Effector memory CD4-positive, alpha-beta T cell (primary cell): ENCODE measurements at regions not wholly inside any gene's neighbourhood (a gene's known extent, or its start where the extent isn't known, plus 50 kb on each side); places are given as distances from the start of the nearest gene placed in this dataset.
A peak's percentile ranks its signal among the peaks of the same experiment; 100 is the strongest.
"Not testable (repeated sequence)": the region's sequence is repeated elsewhere in the genome, so short reads cannot be mapped to it uniquely, and the experiment has no call there.

Experiments used
- DNase-seq, 3 donors: peaks; one replicate each; pipeline ENCODE4 v3.0.0-alpha.2; 2020
- H3K27ac ChIP-seq: 2 replicates; pipeline ENCODE4 v1.7.0; 2013; ENCODE audit warnings: mild to moderate bottlenecking, low read length, moderate library complexity; ENCODE audit not compliant: insufficient read depth, poor library complexity, severe bottlenecking
- H3K27me3 ChIP-seq: replicated peaks from 2 replicates; pipeline ENCODE4 v1.7.0; 2013; ENCODE audit warnings: mild to moderate bottlenecking, low read length; ENCODE audit not compliant: insufficient read depth, control insufficient read depth, poor library complexity, severe bottlenecking
- H3K36me3 ChIP-seq: 2 replicates; pipeline ENCODE4 v1.7.0; 2013; ENCODE audit warnings: mild to moderate bottlenecking, low read length, moderate library complexity; ENCODE audit not compliant: control insufficient read depth, insufficient read depth
- H3K4me1 ChIP-seq: 2 replicates; pipeline ENCODE4 v1.7.0; 2013; ENCODE audit warnings: low read length, mild to moderate bottlenecking; ENCODE audit not compliant: control insufficient read depth, insufficient read depth, poor library complexity, severe bottlenecking
- H3K4me3 ChIP-seq: 2 replicates; pipeline ENCODE4 v1.7.0; 2013; ENCODE audit warnings: low read length, low read depth, mild to moderate bottlenecking; ENCODE audit not compliant: insufficient read depth, poor library complexity, severe bottlenecking
- H3K9me3 ChIP-seq: 2 replicates; pipeline ENCODE4 v1.7.0; 2013; ENCODE audit warnings: mild to moderate bottlenecking, low read length, moderate library complexity; ENCODE audit not compliant: control insufficient read depth

- H3K4me1 ChIP-seq, H3K27me3 ChIP-seq, H3K36me3 ChIP-seq, H3K9me3 ChIP-seq: not testable (repeated sequence)
- DNase-seq = peak; percentile 56 to 71 (median 69)
- peak overlapping the region; percentile 49 for H3K4me3 ChIP-seq
- H3K27ac ChIP-seq = peak overlapping the region; percentile 86
Measured at GRCh38 chr1:146376708-146377496, 148.1 kb upstream of the NOTCH2NLA start.

GRCh38 chr1:146376309-146376707, 147.5 kb upstream of the NOTCH2NLA start:
- H3K27me3 ChIP-seq, H3K36me3 ChIP-seq, H3K4me3 ChIP-seq, H3K9me3 ChIP-seq, H3K4me1 ChIP-seq: not testable (repeated sequence)
- peak; percentile 72 to 81 (median 80) for DNase-seq
- H3K27ac ChIP-seq = peak overlapping the region; percentile 86

- not testable (repeated sequence) for H3K36me3 ChIP-seq, DNase-seq, H3K27me3 ChIP-seq, H3K4me3 ChIP-seq, H3K27ac ChIP-seq, H3K9me3 ChIP-seq, H3K4me1 ChIP-seq
Measured at GRCh38 chr1:146375108-146375507, 146.3 kb upstream of the NOTCH2NLA start.

- peak; percentile 33 to 42 (median 42) for DNase-seq
- Histone ChIP-seq H3K27ac (peak overlapping the region; percentile 58), H3K4me3 (peak overlapping the region; percentile 40)
- not testable (repeated sequence) for H3K9me3 ChIP-seq, H3K4me1 ChIP-seq, H3K27me3 ChIP-seq, H3K36me3 ChIP-seq
Measured at GRCh38 chr1:146369940-146370339, 141.1 kb upstream of the NOTCH2NLA start.

DNA sequence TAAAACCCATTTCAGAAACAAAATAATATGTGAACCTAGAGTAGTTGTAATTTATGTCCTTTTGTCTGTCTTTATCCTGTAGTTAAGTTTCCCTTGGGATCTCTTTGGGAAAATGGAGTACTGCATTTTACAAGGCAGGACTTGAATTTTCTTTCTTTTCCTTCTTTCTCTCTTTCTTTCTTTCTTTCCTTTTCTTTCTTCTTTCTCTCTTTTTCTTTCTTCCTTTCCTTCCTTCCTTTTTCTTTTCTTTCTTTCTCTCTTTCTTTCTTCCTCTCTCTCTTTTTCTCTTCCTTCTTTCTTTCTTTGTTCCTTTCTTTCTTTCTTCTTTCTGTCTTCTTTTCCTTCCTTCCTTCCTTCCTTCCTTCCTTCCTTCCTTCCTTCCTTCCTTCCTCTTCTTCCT, 126.6 kb upstream of the NOTCH2NLA start:
- not testable (repeated sequence) for H3K9me3 ChIP-seq, DNase-seq, H3K27me3 ChIP-seq, H3K27ac ChIP-seq, H3K4me1 ChIP-seq, H3K4me3 ChIP-seq, H3K36me3 ChIP-seq

GRCh38 chr1:146326863-146327262, 98.0 kb upstream of the NOTCH2NLA start:
- not testable (repeated sequence) for H3K4me3 ChIP-seq, H3K9me3 ChIP-seq, H3K4me1 ChIP-seq, H3K27ac ChIP-seq, H3K36me3 ChIP-seq, DNase-seq, H3K27me3 ChIP-seq

DNA sequence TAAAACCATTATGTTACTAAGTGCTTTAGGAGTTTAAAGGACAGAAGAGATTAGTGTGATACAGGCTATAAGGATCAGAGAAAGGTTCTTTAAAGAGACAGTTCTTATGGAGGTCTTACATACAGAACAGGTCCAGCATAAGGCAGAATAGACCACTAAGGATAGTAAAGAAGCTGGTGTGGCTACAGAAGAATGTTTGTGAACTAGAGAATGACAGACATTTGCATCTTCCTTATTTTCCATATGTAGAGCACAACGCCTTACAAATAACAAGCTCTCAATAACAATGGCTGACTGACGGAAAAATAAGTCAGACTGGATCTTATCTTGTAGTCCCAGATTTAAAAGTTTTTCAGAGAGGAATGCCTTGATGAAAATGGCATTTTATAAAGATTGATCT, 95.6 kb upstream of the NOTCH2NLA start:
- not testable (repeated sequence) for DNase-seq, H3K27ac ChIP-seq, H3K36me3 ChIP-seq

GRCh38 chr1:146323302-146323701, 94.5 kb upstream of the NOTCH2NLA start:
- not testable (repeated sequence) for H3K27me3 ChIP-seq, H3K27ac ChIP-seq, H3K36me3 ChIP-seq, H3K4me3 ChIP-seq, DNase-seq, H3K4me1 ChIP-seq, H3K9me3 ChIP-seq

More for the DNA sequence above, 95.6 kb upstream of the NOTCH2NLA start:
- not testable (repeated sequence) for H3K4me3 ChIP-seq, H3K27me3 ChIP-seq, H3K9me3 ChIP-seq, H3K4me1 ChIP-seq

GRCh38 chr1:146322893-146323292, 94.1 kb upstream of the NOTCH2NLA start:
- H3K27ac ChIP-seq, H3K36me3 ChIP-seq, H3K27me3 ChIP-seq, H3K9me3 ChIP-seq, H3K4me3 ChIP-seq, DNase-seq, H3K4me1 ChIP-seq: not testable (repeated sequence)

- DNase-seq = not testable (repeated sequence)
Measured at GRCh38 chr1:146318715-146319114, 89.9 kb upstream of the NOTCH2NLA start.

More at GRCh38 chr1:146318715-146319114, 89.9 kb upstream of the NOTCH2NLA start:
- H3K27me3 ChIP-seq, H3K36me3 ChIP-seq, H3K27ac ChIP-seq, H3K4me1 ChIP-seq, H3K4me3 ChIP-seq, H3K9me3 ChIP-seq: not testable (repeated sequence)
